ENCODE measurements at regions not wholly inside any gene's neighbourhood (a gene's known extent, or its start where the extent isn't known, plus 50 kb on each side); places are given as distances from the start of the nearest gene placed in this dataset.

DNA sequence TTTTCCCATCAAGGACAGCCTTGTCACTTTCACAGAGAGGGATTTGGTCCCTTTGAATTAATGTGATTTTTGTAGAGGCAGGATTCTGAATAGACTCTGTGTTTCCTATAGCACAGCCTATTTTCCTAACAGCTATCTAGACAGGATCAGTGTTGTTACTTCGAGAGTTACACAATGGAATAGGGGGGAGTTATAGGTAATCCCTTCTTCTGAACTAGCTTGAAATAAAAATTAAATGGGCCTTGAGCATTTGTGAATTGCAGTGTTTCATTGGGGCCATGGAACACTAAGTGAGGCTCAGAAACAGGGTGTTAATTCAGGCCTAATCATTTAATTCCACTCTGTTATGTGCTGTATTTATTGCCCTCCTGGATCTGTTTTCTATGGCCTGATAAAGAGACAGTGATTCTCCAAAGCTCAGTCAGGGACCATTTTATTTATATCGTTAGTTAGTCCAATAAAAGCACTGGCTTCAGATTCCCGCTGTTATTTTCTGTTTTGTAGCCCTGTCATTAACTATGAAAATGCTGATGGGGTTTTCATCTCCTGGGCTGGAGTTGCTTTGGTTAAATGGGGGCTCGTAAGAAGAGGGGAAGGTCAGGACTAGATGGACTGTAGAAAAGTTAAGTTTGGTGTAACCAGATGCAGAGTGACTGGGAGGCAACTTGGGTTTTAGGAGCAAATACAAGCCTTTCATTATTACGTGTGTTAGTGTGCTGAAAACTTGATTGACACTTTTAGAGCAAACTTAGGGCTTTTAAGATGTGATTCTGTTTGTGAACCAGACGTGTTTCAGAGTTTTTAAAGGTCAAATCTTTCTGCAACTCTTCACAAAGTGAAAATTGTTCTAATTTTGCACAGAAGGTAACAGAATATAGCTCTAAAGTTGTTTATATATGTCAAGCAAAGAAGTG, 461.0 kb upstream of the HNRNPA3 start:
- DNase-seq (ENCODE audit: extremely low read depth in 1 of 2, low read depth in 1 of 2) = no peak

- DNase-seq (ENCODE audit: extremely low read depth in 1 of 2, low read depth in 1 of 2) = no peak
Observed at GRCh38 chr2:176752295-176752694, 460.3 kb upstream of the HNRNPA3 start.

DNA sequence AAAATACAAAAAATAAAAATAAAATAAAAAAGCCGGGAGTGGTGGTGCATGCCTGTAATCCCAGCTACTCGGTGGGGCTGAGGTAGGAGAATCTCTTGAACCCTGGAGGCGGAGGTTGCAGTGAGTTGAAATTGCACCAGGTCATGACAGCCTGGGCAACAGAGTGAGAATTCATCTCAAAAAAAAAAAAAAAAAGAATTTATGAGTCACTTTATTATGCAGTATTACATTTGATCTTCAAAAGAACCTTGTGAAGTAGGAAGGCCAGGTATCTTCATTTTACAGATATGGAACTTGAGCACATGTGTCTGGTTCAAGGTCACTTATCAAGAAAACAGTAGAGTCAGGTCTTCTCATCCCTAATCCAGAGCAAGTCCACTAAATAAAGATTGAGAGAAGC, 459.4 kb upstream of the HNRNPA3 start:
- no peak for DNase-seq (ENCODE audit: extremely low read depth in 1 of 2, low read depth in 1 of 2)

DNA sequence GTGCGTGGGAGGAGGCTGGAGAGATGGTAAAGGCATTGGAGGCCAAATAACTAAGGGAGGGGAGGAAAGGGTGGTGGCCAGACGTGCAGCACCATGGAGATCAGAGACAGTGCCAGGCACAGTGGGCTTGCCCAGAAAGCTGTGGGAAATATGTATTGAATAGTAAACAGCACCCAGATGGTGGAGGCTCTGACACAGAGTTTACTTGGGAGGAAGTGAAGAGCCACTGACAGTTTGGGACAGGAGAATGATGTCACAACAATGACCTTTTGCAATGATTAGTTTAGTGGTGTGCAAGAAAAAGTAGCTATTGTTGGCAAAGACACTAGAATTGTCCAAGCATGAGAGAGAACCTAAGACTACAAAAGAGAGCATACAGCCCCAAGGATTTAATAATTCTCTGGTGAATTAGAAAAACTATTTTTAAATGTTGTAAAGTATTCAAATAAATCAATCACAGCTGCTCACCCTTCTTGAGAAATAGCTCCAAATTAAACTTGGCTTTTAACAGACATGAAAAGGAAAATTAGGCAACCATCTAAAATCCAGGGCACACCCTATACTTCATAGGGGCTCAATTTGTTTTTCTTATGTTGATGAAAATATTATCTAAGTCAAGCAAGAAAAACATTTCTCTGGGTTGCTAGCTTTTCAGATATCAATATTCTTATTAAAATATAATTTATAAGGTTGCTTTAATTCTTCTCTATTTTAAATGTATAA, 458.7 kb upstream of the HNRNPA3 start:
- no peak for DNase-seq (ENCODE audit: extremely low read depth in 1 of 2, low read depth in 1 of 2)

DNA sequence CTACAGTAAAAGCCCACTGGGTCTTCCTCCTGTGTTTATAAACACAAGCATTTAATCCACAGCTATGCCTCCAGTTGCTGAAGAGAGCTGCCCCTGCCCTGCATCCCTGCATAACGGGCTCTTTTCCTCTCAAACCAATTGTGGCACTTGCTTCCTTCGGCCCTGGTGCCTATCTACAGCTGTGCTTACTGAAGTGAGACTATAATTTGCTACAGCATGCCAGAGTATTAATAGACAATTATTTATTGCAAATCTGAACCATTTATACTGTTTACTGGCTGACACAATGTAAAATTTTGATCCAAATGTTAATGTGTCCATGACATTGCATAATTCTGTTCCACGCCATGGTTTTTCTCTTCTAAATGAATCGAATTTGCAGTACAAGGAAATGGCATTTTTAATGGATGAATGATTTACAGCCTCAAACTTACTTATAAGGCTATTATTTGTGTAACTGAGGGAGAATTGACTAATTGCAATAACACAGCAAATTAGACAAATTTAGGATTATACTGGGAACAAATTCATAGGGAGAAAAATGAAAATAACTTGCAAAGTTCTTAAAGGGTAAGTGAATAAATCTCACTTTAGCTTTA, 457.0 kb upstream of the HNRNPA3 start:
- no peak for DNase-seq (ENCODE audit: extremely low read depth in 1 of 2, low read depth in 1 of 2)

DNA sequence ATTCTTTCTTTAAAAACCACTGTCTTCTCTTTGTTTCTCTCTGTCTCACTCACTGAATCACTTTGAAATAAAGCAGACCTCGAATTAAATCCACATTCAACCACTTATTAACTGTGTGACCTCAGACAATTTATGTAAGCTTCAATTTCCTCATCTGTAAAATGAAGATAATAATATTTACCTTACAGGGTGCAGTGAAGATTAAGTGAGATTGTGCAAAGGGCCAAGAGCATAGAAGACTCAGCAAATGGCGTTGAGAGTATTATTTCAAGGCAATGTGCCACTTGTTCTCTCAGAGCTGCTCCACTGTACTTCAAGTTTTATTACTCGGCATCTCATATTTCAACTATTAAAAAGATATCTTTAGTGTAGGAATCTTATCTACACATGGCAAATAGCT, 454.2 kb upstream of the HNRNPA3 start:
- no peak for DNase-seq (ENCODE audit: extremely low read depth in 1 of 2, low read depth in 1 of 2)

DNA sequence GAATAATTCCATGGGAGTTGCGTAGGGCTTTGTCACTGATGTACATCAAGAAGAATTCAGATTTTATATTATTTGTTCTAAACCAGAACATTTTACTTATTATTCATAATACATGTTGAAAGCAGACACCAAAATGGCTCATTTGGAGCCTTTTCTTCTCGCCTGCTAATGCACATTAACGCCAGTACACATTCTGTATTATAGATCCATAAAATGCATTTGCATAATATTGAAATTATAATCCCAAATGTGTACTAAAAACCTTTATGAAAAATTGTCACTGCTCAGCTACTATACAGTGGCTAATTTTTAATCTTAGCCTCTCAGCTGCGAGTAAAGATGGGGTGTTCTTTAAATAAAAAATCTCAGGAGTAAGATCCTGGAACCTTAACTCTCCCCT, 452.2 kb upstream of the HNRNPA3 start:
- no peak for DNase-seq (ENCODE audit: extremely low read depth in 1 of 2, low read depth in 1 of 2)

DNA sequence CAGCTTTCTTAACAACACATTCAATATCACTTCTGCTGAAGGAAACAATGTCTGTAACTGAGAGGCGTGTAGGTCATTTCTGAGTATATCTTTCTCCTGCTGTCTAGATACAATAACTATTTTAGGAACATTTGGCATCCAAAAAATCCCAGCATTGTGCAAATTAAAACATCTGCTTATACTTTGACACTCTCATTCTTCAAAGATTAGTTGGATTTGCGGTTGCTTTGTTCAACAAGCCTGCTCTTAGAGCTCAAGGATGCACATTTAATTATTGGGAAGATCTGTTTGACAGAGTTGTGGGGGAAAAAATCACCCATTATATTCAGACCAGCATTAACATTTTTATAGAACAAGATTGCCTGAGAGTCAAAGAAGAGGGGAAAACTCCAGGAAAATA, 449.5 kb upstream of the HNRNPA3 start:
- DNase-seq (ENCODE audit: extremely low read depth in 1 of 2, low read depth in 1 of 2) = no peak

- no peak for DNase-seq (ENCODE audit: extremely low read depth in 1 of 2, low read depth in 1 of 2)
Observed at GRCh38 chr2:176763851-176764404, 448.7 kb upstream of the HNRNPA3 start.

- DNase-seq (ENCODE audit: extremely low read depth in 1 of 2, low read depth in 1 of 2) = no peak
Observed at GRCh38 chr2:176764921-176765320, 447.7 kb upstream of the HNRNPA3 start.

DNA sequence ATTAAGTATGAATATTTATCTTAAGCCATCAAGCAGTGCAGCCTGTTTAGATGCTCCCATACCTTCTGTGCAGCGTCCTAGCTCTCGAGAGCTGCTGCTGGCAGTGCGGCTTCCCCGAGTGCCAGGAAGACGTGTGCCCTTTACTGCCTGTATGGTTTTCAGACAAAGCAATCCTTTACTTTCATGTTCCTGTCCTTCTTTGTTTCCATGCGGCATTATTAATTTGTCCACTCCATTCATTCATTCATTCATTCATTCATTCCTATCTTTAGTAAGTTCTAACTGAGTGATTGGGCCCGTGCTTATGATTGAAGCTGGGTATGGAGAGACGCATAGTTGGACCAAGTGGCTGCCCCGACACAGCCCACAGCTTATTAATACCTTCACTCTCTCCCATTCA, 446.6 kb upstream of the HNRNPA3 start:
- DNase-seq (ENCODE audit: extremely low read depth in 1 of 2, low read depth in 1 of 2) = no peak

DNA sequence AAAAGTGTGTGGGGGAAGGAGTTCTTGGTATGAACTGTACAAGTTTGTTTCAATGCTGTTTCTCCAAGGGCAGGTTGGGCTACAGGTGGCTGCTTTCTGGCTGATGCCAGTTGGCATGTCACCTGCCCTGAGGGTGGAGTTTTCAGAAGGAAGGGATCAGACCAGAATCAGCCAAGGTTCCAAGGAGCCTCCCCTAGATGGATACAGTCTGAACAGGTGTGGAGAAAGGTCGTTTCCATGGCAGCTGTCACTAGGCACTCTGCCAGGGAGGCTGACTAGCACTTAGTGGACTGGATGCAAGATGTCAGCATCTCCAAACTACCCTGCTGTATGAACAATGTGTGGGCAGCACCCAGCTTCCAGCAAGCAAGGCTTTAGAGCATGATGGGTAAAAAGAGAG, 444.4 kb upstream of the HNRNPA3 start:
- DNase-seq (ENCODE audit: extremely low read depth in 1 of 2, low read depth in 1 of 2) = no peak

GRCh38 chr2:176769021-176769420, 443.6 kb upstream of the HNRNPA3 start:
- DNase-seq (ENCODE audit: extremely low read depth in 1 of 2, low read depth in 1 of 2) = no peak

DNA sequence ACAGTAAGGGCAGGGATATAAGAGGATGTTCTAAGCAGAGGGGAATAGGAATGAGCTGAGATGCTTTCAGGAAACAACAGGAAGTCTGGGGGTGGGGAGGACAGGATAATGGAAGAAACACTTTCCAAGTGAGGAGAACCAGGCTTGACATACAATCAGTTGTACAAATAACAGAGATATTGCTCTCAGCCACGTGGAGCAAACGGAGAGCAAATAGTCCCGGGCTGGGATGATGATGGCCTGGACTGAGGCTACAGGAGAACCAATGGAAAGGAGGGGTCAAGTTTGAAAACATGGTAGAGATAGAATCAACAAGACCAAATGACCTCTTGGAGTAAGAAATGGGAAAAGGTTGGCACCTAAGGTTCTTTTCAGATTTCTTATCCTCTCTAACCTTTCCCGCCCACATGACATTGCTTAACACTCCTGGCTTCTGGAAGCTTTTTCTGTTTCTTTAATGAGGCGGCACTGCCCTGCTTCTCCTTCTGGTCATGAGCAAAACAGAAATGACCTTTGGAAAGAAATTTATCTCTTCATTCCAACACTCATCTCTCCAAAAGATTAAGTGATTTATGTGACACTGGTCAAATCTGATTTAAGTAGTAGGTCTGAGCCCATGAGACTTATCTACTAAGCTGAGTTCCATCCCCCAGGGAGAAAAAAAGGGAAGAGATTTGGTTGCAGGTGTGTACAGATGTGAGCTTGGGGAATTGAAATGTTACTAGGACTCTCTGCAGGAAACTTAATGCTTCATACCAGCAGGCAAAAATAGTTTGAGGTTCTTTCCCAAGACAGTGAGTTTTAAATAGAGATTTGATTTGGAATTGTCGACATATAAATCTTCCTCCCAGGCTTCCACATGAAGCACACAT, 442.9 kb upstream of the HNRNPA3 start:
- no peak for DNase-seq (ENCODE audit: extremely low read depth in 1 of 2, low read depth in 1 of 2)

GRCh38 chr2:176772816-176773215, 439.8 kb upstream of the HNRNPA3 start:
- DNase-seq (ENCODE audit: extremely low read depth in 1 of 2, low read depth in 1 of 2) = no peak

DNA sequence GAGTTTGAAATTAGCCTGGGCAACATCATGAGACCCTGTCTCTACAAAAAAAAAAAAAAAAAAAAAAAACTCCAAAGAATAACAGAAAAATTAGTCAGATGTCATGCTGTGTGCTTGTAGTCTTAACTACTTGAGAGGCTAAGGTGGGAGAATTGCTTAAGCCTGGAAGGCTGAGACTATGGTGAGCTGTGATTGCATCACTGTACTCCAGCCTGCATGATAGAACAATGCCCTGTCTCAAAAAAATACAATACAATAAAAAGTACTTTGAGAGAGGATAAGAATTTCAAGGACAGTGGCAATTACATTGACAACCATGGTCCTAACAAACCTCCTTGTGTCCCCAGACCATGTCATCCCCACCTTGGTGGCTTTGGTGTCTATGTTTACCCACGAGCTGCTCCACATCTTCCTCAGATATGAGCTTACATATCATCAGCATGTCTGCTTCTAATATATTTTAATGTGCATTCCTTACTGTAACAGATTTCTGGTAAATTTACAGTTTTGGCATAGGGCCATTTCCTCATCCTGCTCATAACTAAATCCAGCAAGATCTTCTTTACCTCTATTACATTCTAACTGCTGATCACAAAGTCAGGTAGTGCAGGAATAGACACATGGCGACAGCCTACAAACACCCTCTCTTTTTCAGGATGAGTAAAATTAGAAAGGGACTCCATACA, 437.7 kb upstream of the HNRNPA3 start:
- no peak for DNase-seq (ENCODE audit: extremely low read depth in 1 of 2, low read depth in 1 of 2)

DNA sequence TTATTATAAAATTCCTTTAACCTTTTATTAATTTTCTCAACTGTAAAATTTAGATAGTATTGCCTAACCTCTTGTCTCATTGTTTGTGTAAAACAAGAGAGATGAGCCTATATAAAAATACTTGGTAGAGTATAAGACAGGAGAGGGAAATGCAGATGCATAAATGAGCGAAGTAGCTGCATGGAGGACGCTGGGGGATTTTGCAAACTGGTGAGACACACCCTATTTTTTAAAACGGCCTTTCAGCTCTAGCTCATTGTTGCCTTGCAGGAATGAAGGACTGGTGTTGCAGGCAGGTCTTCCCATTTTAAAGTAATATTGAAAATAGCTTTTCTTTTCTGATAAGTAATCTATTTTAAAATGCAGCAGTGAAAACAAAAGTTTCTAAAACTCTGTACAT, 435.3 kb upstream of the HNRNPA3 start:
- no peak for DNase-seq (ENCODE audit: extremely low read depth in 1 of 2, low read depth in 1 of 2)

DNA sequence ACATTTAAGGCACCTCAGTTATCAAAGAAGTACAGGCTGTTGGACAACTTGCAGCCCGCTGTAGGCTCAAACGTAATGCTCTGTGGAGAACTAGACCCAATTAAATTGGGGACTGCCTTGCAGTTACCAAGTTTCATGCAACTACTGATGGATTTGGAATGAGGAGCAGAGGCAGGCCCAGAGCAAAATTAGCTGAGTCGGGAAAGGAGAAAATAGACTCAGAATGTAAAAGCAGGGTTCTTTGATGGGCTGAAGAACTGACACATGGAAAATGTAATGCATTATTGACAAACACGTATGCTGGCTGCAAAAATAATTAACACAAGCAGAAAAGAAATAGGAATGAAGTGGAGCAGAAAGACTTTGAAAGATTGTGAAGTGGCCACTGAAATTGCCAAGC, 432.7 kb upstream of the HNRNPA3 start:
- no peak for DNase-seq (ENCODE audit: extremely low read depth in 1 of 2, low read depth in 1 of 2)

GRCh38 chr2:176780348-176780747, 432.2 kb upstream of the HNRNPA3 start:
- no peak for DNase-seq (ENCODE audit: extremely low read depth in 1 of 2, low read depth in 1 of 2)
